IgD-negative memory B cell (primary cell): ENCODE measurements at regions not wholly inside any gene's neighbourhood (a gene's known extent, or its start where the extent isn't known, plus 50 kb on each side); places are given as distances from the start of the nearest gene placed in this dataset.

Source experiments
- H3K27ac Mint-ChIP-seq, 3 donors: one replicate each; pipeline ENCODE4 v1.8.0; 2020 to 2022; ENCODE audit warnings: mild to moderate bottlenecking in 3 of 3, mixed read lengths in 3 of 3, moderate library complexity in 1 of 3
- H3K27me3 Mint-ChIP-seq: one replicate; pipeline ENCODE4 v1.8.0; 2021; ENCODE audit warnings: mixed read lengths
- H3K36me3 Mint-ChIP-seq: one replicate; pipeline ENCODE4 v1.8.0; 2020; ENCODE audit warnings: mild to moderate bottlenecking, mixed read lengths
- H3K4me1 Mint-ChIP-seq, 3 donors: one replicate each; pipeline ENCODE4 v1.8.0; 2020 to 2022; ENCODE audit warnings: mixed read lengths in 3 of 3, mild to moderate bottlenecking in 1 of 3
- H3K4me3 Mint-ChIP-seq, 4 donors: one replicate each; pipeline ENCODE4 v1.8.0; 2020 to 2022; ENCODE audit warnings: mild to moderate bottlenecking in 4 of 4, mixed read lengths in 4 of 4, moderate library complexity in 3 of 4
- H3K9me3 Mint-ChIP-seq, 3 donors: one replicate each; pipeline ENCODE4 v1.8.0; 2020 to 2021; ENCODE audit warnings: mixed read lengths in 3 of 3, mild to moderate bottlenecking in 1 of 3

DNA sequence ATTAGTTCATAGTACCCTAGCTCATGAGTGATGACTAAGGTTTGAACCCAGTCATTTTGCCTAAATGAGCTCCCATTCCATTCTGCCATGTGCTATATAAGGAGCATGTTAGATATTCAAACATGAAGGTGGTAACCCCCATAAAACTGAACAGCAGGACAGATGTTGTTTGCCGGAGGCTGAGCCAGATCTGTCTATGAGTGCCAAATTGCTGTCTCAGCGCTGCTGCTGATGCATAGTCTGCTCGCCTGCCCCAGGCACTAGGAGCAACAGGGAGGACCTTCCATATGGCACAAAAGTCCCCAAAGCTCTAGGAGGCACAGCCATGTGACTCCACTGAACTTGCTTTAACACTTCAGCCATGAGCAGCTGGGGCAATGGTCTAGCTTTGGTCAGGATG lies 466.0 kb upstream of the GHITM start:
- Mint-ChIP-seq H3K9me3 (peaks cover 2 to 3% (median 3%) of the 10 kb centered on the region in 3 donors), H3K36me3 (no peaks in the 10 kb centered on the region), H3K4me3 (no peak overlapping the region), H3K4me1 (no peaks in the 10 kb centered on the region), H3K27me3 (no peaks in the 10 kb centered on the region), H3K27ac (no peak overlapping the region)

DNA sequence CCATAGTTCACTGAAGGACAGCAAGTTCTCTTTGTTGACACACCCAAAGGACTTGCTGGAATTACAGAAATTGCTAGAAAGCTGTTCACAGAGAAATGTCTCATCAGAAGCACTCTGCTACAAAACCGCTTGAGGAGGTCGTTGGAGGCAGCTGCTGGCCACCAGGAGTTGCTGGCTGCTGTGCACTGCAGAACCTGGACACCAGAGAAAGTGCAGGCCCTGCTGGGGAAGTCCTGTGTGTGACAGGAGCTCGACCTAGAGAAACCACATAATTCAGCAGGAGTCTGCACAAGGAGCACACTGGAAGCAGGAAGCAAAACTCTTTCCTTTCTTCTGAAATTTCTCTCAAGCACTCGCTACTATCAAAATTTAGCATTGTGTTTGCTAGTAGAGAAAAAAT lies 461.5 kb upstream of the GHITM start:
- no peaks in the 10 kb centered on the region for H3K36me3 Mint-ChIP-seq
- no peak overlapping the region for H3K27ac Mint-ChIP-seq
- peaks cover 0 to 2% (median 0%) of the 10 kb centered on the region in 3 donors for H3K9me3 Mint-ChIP-seq
- H3K27me3 Mint-ChIP-seq, result no peaks in the 10 kb centered on the region
- H3K4me1 Mint-ChIP-seq, result peaks cover 9 to 17% (median 15%) of the 10 kb centered on the region in 3 donors
- H3K4me3 Mint-ChIP-seq, result no peak overlapping the region

DNA sequence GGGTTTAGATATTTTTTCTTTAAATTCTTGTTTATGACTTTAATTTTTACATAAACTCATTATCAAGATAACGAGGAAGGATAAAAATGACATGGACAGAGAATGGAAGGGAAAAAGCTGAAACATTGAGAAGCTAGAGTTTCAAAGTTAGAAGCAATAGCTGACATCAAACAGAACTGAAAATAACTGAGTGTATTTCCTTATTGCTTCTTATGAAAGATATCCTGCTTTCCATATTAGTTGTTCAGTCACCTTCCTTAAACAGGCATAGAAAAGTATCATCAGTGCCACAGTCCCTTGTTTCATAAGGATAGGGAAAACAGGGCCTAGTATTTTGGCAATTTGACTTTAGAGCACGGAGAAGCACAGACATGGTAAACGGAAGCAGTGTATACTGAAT lies 460.5 kb upstream of the GHITM start:
- Mint-ChIP-seq H3K27ac (no peak overlapping the region), H3K27me3 (no peaks in the 10 kb centered on the region), H3K36me3 (no peaks in the 10 kb centered on the region), H3K4me1 (peaks cover 9 to 17% (median 15%) of the 10 kb centered on the region in 3 donors), H3K9me3 (peaks cover 0 to 2% (median 2%) of the 10 kb centered on the region in 3 donors), H3K4me3 (no peak overlapping the region)

DNA sequence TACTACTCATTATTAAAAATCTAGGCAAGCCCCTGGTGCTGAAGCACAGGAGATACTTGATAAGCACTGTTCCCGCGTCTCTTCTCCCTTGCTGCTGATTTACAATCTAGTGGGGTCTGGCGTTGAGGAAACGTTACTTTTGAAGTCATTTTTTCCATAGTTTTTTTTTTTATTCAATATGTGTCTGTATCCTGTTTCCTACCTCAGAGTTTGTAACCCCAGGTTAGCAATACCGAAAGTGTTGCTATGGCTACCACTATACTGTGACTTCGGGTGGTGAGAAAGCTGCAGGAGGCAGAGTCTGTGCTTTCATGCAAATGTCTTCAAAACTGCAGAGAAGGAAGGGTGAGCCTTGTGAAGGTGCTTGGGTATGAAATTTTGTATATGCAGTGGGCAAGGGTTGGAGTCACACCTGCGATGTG lies 458.8 kb upstream of the GHITM start:
- Mint-ChIP-seq H3K4me1 (peaks cover 9 to 17% (median 15%) of the 10 kb centered on the region in 3 donors), H3K36me3 (no peaks in the 10 kb centered on the region), H3K27ac (no peak overlapping the region), H3K27me3 (no peaks in the 10 kb centered on the region), H3K9me3 (peaks cover 0 to 2% (median 2%) of the 10 kb centered on the region in 3 donors), H3K4me3 (peak overlapping the region in 1 of 4 donors; percentile 49)

DNA sequence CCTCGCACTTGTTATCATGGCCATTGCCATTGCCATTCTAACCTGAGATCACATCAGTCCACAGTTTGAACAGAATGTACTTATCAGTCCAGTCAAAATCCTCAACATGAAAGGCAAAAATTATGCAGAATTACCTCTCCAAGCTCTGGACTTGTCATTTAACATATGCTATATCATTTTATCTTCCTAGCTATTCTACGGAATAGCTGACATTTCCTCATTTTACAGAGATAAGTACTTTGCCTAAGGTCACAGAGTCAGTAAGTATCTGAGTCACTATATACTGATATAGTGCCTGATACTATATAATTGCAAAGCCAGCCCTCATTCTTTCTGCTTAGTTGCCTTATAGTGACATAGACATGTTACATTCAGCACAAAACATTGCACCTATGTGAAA lies 456.9 kb upstream of the GHITM start:
- Mint-ChIP-seq H3K4me3 (no peak overlapping the region), H3K9me3 (peaks cover 0 to 2% (median 2%) of the 10 kb centered on the region in 3 donors), H3K4me1 (peaks cover 9 to 17% (median 15%) of the 10 kb centered on the region in 3 donors), H3K27me3 (no peaks in the 10 kb centered on the region), H3K36me3 (no peaks in the 10 kb centered on the region), H3K27ac (no peak overlapping the region)

DNA sequence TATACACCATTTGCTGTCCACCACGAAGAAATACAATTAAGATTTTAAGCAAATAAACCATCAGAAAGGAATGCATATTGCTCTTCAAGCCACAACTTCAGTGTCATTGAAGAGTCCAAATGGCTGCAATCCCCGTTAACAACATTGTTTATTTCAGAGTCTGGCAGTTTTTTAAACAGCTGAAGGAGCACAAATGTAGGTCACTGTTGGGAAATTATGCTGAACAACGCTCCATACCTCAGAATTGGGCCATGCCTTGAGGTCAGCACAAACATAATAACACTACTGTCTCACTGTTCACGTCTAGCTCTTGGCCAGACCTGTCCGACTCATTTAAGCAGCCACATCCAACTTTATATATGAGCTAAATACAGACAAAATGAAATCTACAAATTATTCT lies 453.9 kb upstream of the GHITM start:
- H3K4me3 Mint-ChIP-seq, result no peak overlapping the region
- H3K4me1 Mint-ChIP-seq, result peaks cover 7 to 9% (median 7%) of the 10 kb centered on the region in 3 donors
- no peaks in the 10 kb centered on the region for H3K36me3 Mint-ChIP-seq
- peaks cover 0 to 2% (median 2%) of the 10 kb centered on the region in 3 donors for H3K9me3 Mint-ChIP-seq
- H3K27ac Mint-ChIP-seq, result no peak overlapping the region
- no peaks in the 10 kb centered on the region for H3K27me3 Mint-ChIP-seq

DNA sequence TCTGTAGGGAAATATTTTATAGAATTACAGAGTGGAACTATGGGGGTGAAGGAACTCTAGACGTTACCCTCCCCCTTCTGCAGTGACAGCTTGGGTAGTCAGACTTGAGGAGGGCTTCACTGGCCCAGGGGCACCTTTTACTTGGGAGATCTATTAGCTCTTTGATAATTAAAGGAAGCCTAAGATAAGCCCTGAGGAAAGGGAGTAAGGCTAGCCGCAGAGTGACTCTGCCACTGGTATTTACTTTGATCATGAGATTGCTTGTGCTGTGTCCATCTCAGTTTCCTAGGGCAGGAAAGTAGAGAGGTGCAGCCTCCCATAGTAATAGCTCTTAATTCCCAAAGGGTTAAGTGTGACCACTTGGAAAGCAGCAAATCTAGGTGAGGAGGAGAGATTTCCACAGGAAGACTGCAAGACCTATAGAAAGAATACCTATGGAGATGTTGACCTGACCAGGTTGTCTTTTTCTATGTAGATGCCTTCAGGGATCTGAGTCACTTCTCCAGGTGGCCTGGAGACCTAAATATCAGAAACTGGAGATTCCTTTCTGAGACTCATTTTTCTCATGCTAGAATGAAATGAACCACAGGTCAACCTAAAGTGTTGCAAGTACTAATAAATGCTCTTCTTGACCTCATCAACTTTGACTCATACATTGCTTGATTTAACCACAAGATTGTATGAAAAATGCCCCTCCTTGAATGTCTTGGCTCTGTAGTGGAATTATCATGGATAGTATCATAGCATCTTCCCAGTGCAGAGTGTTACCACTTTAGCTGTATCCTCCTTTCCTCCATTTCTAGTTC lies 447.3 kb upstream of the GHITM start:
- H3K27me3 Mint-ChIP-seq, result no peaks in the 10 kb centered on the region
- H3K9me3 Mint-ChIP-seq, result peaks cover 0 to 8% (median 0%) of the 10 kb centered on the region in 3 donors
- no peaks in the 10 kb centered on the region for H3K36me3 Mint-ChIP-seq
- H3K4me3 Mint-ChIP-seq, result no peak overlapping the region
- H3K4me1 Mint-ChIP-seq, result no peaks in the 10 kb centered on the region
- H3K27ac Mint-ChIP-seq, result no peak overlapping the region

DNA sequence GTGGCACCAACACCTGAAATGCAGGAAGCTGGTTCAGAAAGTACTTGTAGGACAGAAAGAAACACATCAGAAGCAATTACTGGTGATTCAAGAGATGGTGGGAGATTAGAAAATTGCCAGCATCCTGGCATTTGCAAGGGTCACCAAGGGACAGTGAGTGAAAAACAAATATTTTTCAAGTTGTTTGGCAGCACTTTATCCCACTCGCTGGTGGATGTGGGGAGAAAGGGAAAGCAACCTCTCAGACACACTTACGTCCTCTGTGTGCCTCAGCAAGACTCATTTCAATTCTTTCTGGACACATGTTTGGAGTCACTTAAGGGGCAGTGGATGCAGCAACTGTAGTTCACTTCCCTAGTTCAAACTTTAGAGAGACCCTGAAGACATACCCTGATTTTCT lies 440.4 kb upstream of the GHITM start:
- Mint-ChIP-seq H3K27ac (no peak overlapping the region), H3K4me3 (no peak overlapping the region), H3K27me3 (no peaks in the 10 kb centered on the region)

DNA sequence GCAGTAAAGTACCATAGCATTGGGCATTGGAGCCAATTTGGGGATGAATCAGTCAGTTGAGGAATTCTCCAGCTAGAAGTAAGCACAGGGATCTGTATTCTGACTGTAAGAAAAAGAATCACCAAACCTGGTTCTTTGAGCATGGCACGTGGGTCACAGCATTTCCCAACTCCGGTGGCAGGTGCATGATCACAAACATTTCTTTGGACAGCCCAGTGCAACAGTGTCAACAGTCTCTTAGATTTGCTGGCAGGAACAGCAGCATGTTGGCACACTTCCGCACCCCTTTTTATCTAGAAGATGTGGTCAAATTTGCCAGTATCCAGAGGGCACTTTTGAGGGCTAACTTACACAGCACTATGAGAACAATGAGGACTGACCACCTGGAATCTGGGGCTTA lies 437.5 kb upstream of the GHITM start:
- H3K4me1 Mint-ChIP-seq, result no peaks in the 10 kb centered on the region
- no peak overlapping the region for H3K4me3 Mint-ChIP-seq
- peaks cover 3 to 6% (median 5%) of the 10 kb centered on the region in 3 donors for H3K9me3 Mint-ChIP-seq
- no peak overlapping the region for H3K27ac Mint-ChIP-seq
- no peaks in the 10 kb centered on the region for H3K27me3 Mint-ChIP-seq
- H3K36me3 Mint-ChIP-seq, result no peaks in the 10 kb centered on the region

More for the DNA sequence above, 440.4 kb upstream of the GHITM start:
- no peaks in the 10 kb centered on the region for H3K36me3 Mint-ChIP-seq
- peaks cover 2 to 3% (median 3%) of the 10 kb centered on the region in 3 donors for H3K9me3 Mint-ChIP-seq
- H3K4me1 Mint-ChIP-seq, result no peaks in the 10 kb centered on the region

DNA sequence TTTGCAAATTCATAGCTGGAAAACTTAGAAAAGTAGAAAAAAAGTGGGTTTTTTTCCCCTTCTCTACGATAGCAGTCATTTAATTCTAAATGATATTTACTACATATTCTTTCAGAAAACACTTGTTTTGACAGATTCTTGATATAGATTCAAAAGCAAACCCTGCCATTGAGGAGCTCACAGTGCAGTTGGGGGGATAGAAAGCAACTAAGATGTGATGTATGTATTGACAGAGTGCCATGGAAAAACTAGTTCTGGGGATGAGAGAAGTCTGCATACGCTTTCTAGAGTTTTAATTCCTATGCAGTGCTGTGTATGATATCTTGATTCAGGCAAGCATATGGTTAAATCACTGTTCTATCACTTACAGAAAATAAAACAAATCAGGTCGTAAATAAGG lies 436.6 kb upstream of the GHITM start:
- Mint-ChIP-seq H3K4me1 (no peaks in the 10 kb centered on the region), H3K36me3 (no peaks in the 10 kb centered on the region), H3K27ac (no peak overlapping the region), H3K27me3 (no peaks in the 10 kb centered on the region), H3K9me3 (peaks cover 3 to 6% (median 5%) of the 10 kb centered on the region in 3 donors), H3K4me3 (no peak overlapping the region)

DNA sequence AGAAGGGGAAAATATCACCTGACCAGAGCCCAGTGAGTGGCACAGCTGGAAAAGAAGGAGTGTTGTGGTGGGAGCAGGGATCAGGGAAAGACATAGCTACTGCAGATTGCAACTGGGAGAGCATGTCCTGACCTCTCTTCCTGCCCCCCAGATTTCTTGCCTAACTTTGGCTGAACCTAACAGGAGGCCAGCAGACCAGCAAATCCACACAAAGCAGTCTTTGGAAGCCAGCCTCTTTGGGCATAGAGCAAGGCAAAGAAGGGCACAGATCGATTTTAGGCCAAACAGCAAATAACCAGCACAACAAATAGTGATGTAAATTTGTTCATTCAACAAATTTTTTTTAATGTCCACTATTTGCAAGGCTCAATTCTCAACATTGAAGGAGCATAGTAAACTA lies 433.2 kb upstream of the GHITM start:
- H3K4me3 Mint-ChIP-seq, result no peak overlapping the region
- H3K9me3 Mint-ChIP-seq, result peaks cover 0 to 4% (median 1%) of the 10 kb centered on the region in 3 donors
- H3K4me1 Mint-ChIP-seq, result no peaks in the 10 kb centered on the region
- H3K36me3 Mint-ChIP-seq, result no peaks in the 10 kb centered on the region
- H3K27me3 Mint-ChIP-seq, result no peaks in the 10 kb centered on the region
- no peak overlapping the region for H3K27ac Mint-ChIP-seq

DNA sequence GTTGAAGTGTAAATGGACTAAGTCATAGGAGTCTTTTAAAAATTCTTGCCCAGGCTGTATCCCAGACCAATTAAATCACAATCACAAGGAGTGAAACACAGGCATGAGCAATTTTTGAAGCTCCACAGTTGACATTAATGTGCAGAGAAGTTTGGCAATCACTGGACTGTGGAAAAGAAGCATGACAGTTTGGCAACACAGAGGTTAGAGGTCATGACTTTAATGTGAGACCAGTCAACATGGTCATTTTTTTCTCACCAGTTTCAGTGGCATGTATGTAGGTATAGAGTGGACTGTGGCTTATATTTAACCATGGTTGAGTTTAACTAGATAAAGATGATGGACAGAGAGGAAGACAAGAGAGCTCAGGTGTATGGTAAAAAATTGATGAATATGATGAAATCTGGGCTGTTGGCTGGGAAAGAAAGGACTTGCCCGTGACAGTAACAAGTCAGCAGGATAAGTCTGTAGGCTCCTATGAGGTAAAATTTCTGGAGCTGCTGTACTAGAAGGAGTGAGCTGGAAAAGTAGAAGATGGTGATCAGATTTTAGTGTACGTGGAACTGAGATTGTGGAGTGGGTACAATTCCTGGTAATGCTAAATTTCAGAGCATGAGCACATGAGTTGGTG lies 432.2 kb upstream of the GHITM start:
- Mint-ChIP-seq H3K27ac (no peak overlapping the region), H3K4me3 (no peak overlapping the region), H3K27me3 (no peaks in the 10 kb centered on the region), H3K36me3 (no peaks in the 10 kb centered on the region), H3K4me1 (no peaks in the 10 kb centered on the region), H3K9me3 (peaks cover 0 to 4% (median 1%) of the 10 kb centered on the region in 3 donors)

DNA sequence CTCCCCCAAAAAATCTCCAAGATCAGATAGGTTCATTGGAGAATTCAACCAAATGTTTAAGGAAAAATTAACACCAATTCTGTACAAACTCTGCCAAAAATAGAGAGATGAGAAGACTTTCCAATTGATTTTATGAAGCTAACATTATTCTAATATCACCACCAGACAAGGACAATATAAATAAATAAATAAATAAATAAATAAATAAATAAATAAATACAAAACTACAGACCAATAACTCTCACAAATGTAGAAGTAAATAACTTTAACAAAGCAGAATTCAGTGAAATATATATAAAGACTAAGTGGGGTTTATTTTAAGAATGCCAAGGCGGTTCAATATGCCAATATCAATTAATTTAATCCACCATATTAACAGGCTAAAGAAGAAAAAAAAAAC lies 425.9 kb upstream of the GHITM start:
- no peaks in the 10 kb centered on the region for H3K9me3 Mint-ChIP-seq
- H3K36me3 Mint-ChIP-seq, result no peaks in the 10 kb centered on the region
- no peaks in the 10 kb centered on the region for H3K27me3 Mint-ChIP-seq
- no peak overlapping the region for H3K4me3 Mint-ChIP-seq
- H3K4me1 Mint-ChIP-seq, result no peaks in the 10 kb centered on the region
- H3K27ac Mint-ChIP-seq, result no peak overlapping the region

DNA sequence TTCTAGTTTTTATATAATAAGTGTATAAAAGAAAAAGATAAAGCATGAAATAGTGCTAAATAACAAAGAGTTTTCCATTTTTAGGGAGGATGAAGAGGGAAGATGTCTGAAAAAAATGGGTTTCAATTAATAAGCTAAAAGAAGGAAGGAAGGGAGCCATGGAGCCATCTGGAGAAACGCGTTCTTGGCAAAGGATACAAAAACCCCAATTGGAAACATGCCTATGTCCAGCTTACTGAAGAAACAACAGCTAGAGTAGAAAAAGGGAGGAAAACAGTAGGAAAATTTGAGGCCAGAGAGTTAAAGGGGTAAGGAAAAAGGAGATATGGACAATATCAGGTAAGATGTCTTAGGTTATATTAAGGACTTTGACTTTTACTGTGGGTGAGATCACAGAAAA lies 416.2 kb upstream of the GHITM start:
- peaks cover 4 to 6% (median 5%) of the 10 kb centered on the region in 3 donors for H3K9me3 Mint-ChIP-seq
- H3K27me3 Mint-ChIP-seq, result no peaks in the 10 kb centered on the region
- H3K27ac Mint-ChIP-seq, result no peak overlapping the region
- no peaks in the 10 kb centered on the region for H3K36me3 Mint-ChIP-seq
- no peaks in the 10 kb centered on the region for H3K4me1 Mint-ChIP-seq
- no peak overlapping the region for H3K4me3 Mint-ChIP-seq

DNA sequence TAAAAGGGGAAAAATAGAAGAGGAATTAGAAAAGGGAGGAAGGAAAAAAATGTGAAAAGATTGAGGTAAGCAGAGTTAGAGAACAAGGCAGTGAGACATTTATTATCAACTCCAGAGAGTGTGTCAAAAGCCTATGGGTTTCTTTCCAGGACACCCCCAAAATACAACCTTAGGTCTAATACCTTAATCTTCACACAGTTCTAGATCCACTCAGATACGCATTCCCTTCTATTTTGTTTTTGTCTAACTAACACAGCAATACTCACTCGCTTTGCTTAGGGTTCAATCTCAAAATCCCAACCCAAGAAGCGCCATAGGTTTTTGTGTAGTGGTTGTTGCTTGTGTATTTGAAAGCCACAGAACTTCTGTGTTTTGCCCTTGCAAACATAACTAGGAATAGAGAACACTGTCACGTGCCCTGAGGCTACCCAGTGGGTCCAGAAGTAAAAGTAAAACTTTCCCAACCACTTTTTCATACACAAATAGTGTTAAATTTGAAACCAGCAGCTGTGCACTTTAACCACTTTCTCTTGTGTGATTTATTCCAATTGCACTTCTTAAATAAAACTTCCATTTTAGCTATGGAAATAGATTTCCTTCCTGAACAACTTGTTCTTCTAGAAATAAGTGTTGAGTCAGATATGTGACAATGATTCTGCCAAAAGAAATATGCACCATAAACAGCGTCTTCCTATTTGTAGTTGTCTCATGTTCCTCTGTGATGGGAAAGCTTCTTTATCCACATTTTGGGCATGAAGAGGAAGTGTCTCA lies 414.7 kb upstream of the GHITM start:
- Mint-ChIP-seq H3K27ac (no peak overlapping the region), H3K9me3 (peaks cover 0 to 5% (median 4%) of the 10 kb centered on the region in 3 donors), H3K4me1 (no peaks in the 10 kb centered on the region), H3K36me3 (no peaks in the 10 kb centered on the region), H3K27me3 (no peaks in the 10 kb centered on the region), H3K4me3 (no peak overlapping the region)
